KMS-11 (cell line): ENCODE measurements at regions not wholly inside any gene's neighbourhood (a gene's known extent, or its start where the extent isn't known, plus 50 kb on each side); places are given as distances from the start of the nearest gene placed in this dataset.

Experiments
- H2AFZ ChIP-seq: fragments of 200-600 bp; sonication (generic); 2 replicates; pipeline ENCODE4 v1.6.1; 2016; ENCODE audit warnings: antibody characterized with exemption, mixed run types, low read depth
- H3K27ac ChIP-seq: fragments of 200-600 bp; sonication (generic); 2 replicates; pipeline ENCODE4 v1.6.1; 2016; ENCODE audit warnings: mild to moderate bottlenecking, mixed run types
- H3K27me3 ChIP-seq: fragments of 200-600 bp; sonication (generic); 2 replicates; pipeline ENCODE4 v1.6.1; 2017; ENCODE audit warnings: mild to moderate bottlenecking, low read depth, mixed run types, moderate library complexity; ENCODE audit not compliant: insufficient read depth
- H3K36me3 ChIP-seq: fragments of 200-600 bp; sonication (generic); 2 replicates; pipeline ENCODE4 v1.6.1; 2017; ENCODE audit warnings: mild to moderate bottlenecking, mixed run types; ENCODE audit not compliant: insufficient read depth
- H3K4me1 ChIP-seq: fragments of 200-600 bp; sonication (generic); 2 replicates; pipeline ENCODE4 v1.6.1; 2016; ENCODE audit warnings: mild to moderate bottlenecking, low read depth, mixed run types; ENCODE audit not compliant: poor library complexity, severe bottlenecking
- H3K4me2 ChIP-seq: fragments of 200-600 bp; sonication (generic); 2 replicates; pipeline ENCODE4 v1.7.0; 2016; ENCODE audit warnings: mild to moderate bottlenecking, mixed run types
- H3K4me3 ChIP-seq: fragments of 200-600 bp; sonication (generic); IDR thresholded peaks from 2 replicates; pipeline ENCODE4 v1.6.1; 2017; ENCODE audit warnings: low read depth, low read length, mixed read lengths; ENCODE audit not compliant: insufficient read depth
- H3K79me2 ChIP-seq: fragments of 200-600 bp; sonication (generic); 2 replicates; pipeline ENCODE4 v1.6.1; 2016; ENCODE audit warnings: low read depth, mixed run types; ENCODE audit not compliant: insufficient read depth
- H3K9ac ChIP-seq: fragments of 200-600 bp; sonication (generic); 2 replicates; pipeline ENCODE4 v1.6.1; 2016; ENCODE audit warnings: mild to moderate bottlenecking, mixed run types
- H4K20me1 ChIP-seq: fragments of 200-600 bp; sonication (generic); 2 replicates; pipeline ENCODE4 v1.6.1; 2016; ENCODE audit warnings: mild to moderate bottlenecking, mixed run types; ENCODE audit not compliant: insufficient read depth
- CTCF ChIP-seq: fragments of 200-600 bp; sonication (generic); conservative IDR thresholded peaks from 2 replicates; pipeline ENCODE4 v1.6.1; 2017; ENCODE audit warnings: low read depth, mild to moderate bottlenecking, antibody characterized with exemption, low read length, moderate library complexity, mixed read lengths

- Histone ChIP-seq H3K4me1 (peaks cover 3% of the 10 kb centered on the region), H3K9ac (no peak overlapping the region), H3K4me3 (no peak overlapping the region), H3K79me2 (no peaks in the 10 kb centered on the region), H3K27me3 (no peaks in the 10 kb centered on the region), H3K4me2 (no peak overlapping the region), H2AFZ (no peak overlapping the region), H3K36me3 (no peaks in the 10 kb centered on the region), H4K20me1 (no peaks in the 10 kb centered on the region), H3K27ac (no peak overlapping the region)
- no peak for TF ChIP-seq CTCF
These were observed 177.6 kb downstream of the STK31 start for GRCh38 chr7:23887660-23888059.

GRCh38 chr7:23888958-23889357, 178.9 kb downstream of the STK31 start:
- H3K9ac ChIP-seq: no peak overlapping the region
- no peaks in the 10 kb centered on the region for H3K27me3 ChIP-seq
- H3K27ac ChIP-seq: no peak overlapping the region
- no peak overlapping the region for H3K4me3 ChIP-seq
- H4K20me1 ChIP-seq: no peaks in the 10 kb centered on the region
- H2AFZ ChIP-seq: no peak overlapping the region
- no peak overlapping the region for H3K4me2 ChIP-seq
- no peaks in the 10 kb centered on the region for H3K36me3 ChIP-seq
- no peak for TF ChIP-seq CTCF
- no peaks in the 10 kb centered on the region for H3K79me2 ChIP-seq
- H3K4me1 ChIP-seq: peaks cover 15% of the 10 kb centered on the region

GRCh38 chr7:23889566-23889965, 179.5 kb downstream of the STK31 start:
- Histone ChIP-seq H4K20me1 (no peaks in the 10 kb centered on the region), H3K27me3 (no peaks in the 10 kb centered on the region), H3K27ac (no peak overlapping the region)

GRCh38 chr7:23892019-23892418, 182.0 kb downstream of the STK31 start:
- Histone ChIP-seq H3K27ac (no peak overlapping the region), H3K36me3 (no peaks in the 10 kb centered on the region), H3K9ac (no peak overlapping the region), H3K27me3 (no peaks in the 10 kb centered on the region), H3K4me3 (no peak overlapping the region), H3K4me1 (peaks cover 41% of the 10 kb centered on the region), H4K20me1 (no peaks in the 10 kb centered on the region), H2AFZ (no peak overlapping the region), H3K4me2 (no peak overlapping the region), H3K79me2 (no peaks in the 10 kb centered on the region)
- no peak for TF ChIP-seq CTCF

More at GRCh38 chr7:23889566-23889965, 179.5 kb downstream of the STK31 start:
- peaks cover 21% of the 10 kb centered on the region for H3K4me1 ChIP-seq
- no peaks in the 10 kb centered on the region for H3K36me3 ChIP-seq
- no peak overlapping the region for H3K9ac ChIP-seq
- H3K4me2 ChIP-seq: no peak overlapping the region
- no peak for TF ChIP-seq CTCF
- no peak overlapping the region for H3K4me3 ChIP-seq
- H2AFZ ChIP-seq: no peak overlapping the region
- no peaks in the 10 kb centered on the region for H3K79me2 ChIP-seq
